PC-9 (cell line): ENCODE measurements at regions not wholly inside any gene's neighbourhood (a gene's known extent, or its start where the extent isn't known, plus 50 kb on each side); places are given as distances from the start of the nearest gene placed in this dataset.

Source experiments
- EZH2 ChIP-seq: fragments of 200-600 bp; sonication (generic); IDR thresholded peaks from 2 replicates; pipeline ENCODE4 v1.8.0; 2017; ENCODE audit warnings: antibody characterized with exemption, low read depth
- TF ChIP-seq, protein P1 (sequence below): fragments of 200-600 bp; sonication (generic); conservative IDR thresholded peaks from 2 replicates; pipeline ENCODE4 v1.6.1; 2017; ENCODE audit warnings: mixed run types, antibody characterized with exemption, mild to moderate bottlenecking, moderate library complexity

- TF ChIP-seq EZH2: no peak
- TF ChIP-seq, protein P1, sequence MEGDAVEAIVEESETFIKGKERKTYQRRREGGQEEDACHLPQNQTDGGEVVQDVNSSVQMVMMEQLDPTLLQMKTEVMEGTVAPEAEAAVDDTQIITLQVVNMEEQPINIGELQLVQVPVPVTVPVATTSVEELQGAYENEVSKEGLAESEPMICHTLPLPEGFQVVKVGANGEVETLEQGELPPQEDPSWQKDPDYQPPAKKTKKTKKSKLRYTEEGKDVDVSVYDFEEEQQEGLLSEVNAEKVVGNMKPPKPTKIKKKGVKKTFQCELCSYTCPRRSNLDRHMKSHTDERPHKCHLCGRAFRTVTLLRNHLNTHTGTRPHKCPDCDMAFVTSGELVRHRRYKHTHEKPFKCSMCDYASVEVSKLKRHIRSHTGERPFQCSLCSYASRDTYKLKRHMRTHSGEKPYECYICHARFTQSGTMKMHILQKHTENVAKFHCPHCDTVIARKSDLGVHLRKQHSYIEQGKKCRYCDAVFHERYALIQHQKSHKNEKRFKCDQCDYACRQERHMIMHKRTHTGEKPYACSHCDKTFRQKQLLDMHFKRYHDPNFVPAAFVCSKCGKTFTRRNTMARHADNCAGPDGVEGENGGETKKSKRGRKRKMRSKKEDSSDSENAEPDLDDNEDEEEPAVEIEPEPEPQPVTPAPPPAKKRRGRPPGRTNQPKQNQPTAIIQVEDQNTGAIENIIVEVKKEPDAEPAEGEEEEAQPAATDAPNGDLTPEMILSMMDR: no peak
Measured at GRCh38 chr11:76267556-76267955, 61.3 kb upstream of the WNT11 start.
